ENCODE measurements at regions not wholly inside any gene's neighbourhood (a gene's known extent, or its start where the extent isn't known, plus 50 kb on each side); places are given as distances from the start of the nearest gene placed in this dataset.

GRCh38 chr4:45082101-45082500, 355.7 kb upstream of the GNPDA2 start:
- no peak for TF ChIP-seq POLR2AphosphoS5 (IDR thresholded peaks at IDR 0.05; ENCODE audit: insufficient read depth, low read depth, low read length)
- TF ChIP-seq POLR2A (IDR thresholded peaks at IDR 0.05; ENCODE audit: low read depth, low read length) = no peak
- TF ChIP-seq CTCF (IDR thresholded peaks at IDR 0.05; ENCODE audit: extremely low read depth in 1 of 2, insufficient read depth in 1 of 2, low read depth in 1 of 2, low read length in 2 of 2) = no peak
- TF ChIP-seq EZH2 (IDR thresholded peaks at IDR 0.05; ENCODE audit: borderline replicate concordance, low read depth, low read length, severe bottlenecking) = no peak
- TF ChIP-seq JUN (IDR thresholded peaks at IDR 0.05; ENCODE audit: borderline replicate concordance, insufficient read depth, insufficient read length, low read depth) = no peak
- TF ChIP-seq MAX (IDR thresholded peaks at IDR 0.05; ENCODE audit: insufficient read depth, insufficient read length) = no peak
- no peak for TF ChIP-seq FOS (IDR thresholded peaks at IDR 0.05; ENCODE audit: borderline replicate concordance, insufficient read depth, low read length)
- no peak for TF ChIP-seq GATA2 (IDR thresholded peaks at IDR 0.05; ENCODE audit: insufficient read depth, insufficient read length, low read depth, low read length)

All from endothelial cell of umbilical vein (primary cell).